WTC11 (cell line): ENCODE measurements at regions not wholly inside any gene's neighbourhood (a gene's known extent, or its start where the extent isn't known, plus 50 kb on each side); places are given as distances from the start of the nearest gene placed in this dataset.
"Not testable (repeated sequence)": the region's sequence is repeated elsewhere in the genome, so short reads cannot be mapped to it uniquely, and the experiment has no call there.

Experiments used
- ATAC-seq: fragments of 200-7000 bp; cut with Tn5 transposase; 2 replicates; pipeline ENCODE4 v1.10.0; 2021; ENCODE audit warnings: mild to moderate bottlenecking, moderate library complexity
- CTCF ChIA-PET: fragments of 300-600 bp; sonication (Branson Sonifier 250); formaldehyde crosslinking; loops from one replicate; lab custom pipeline; 2021; ENCODE audit warnings: antibody characterized with exemption; lab: Charles Lee
- POLR2A ChIA-PET: fragments of 350-600 bp; sonication (Branson Sonifier 250); formaldehyde crosslinking; loops from one replicate; lab custom pipeline; 2021; ENCODE audit warnings: antibody characterized with exemption; lab: Charles Lee
- DNase-seq: peaks from one replicate; pipeline ENCODE4 v3.0.0; 2021; ENCODE audit warnings: low spot score
- H3K27ac Mint-ChIP-seq: 2 replicates; pipeline ENCODE4 v1.8.0; 2021; ENCODE audit warnings: mixed read lengths
- H3K27me3 Mint-ChIP-seq: 2 replicates; pipeline ENCODE4 v1.8.0; 2021; ENCODE audit warnings: low read depth, mild to moderate bottlenecking, moderate library complexity, mixed read lengths
- H3K36me3 Mint-ChIP-seq: 2 replicates; pipeline ENCODE4 v1.8.0; 2021; ENCODE audit warnings: mixed read lengths
- H3K4me1 Mint-ChIP-seq: 2 replicates; pipeline ENCODE4 v1.8.0; 2022; ENCODE audit warnings: mixed read lengths
- H3K4me3 Mint-ChIP-seq: 2 replicates; pipeline ENCODE4 v1.8.0; 2021; ENCODE audit warnings: mild to moderate bottlenecking, moderate library complexity, mixed read lengths
- H3K9me3 Mint-ChIP-seq: 2 replicates; pipeline ENCODE4 v1.8.0; 2021; ENCODE audit warnings: mixed read lengths
- ARID4B ChIP-seq: sonication (generic); formaldehyde crosslinking; IDR thresholded peaks from 2 replicates; pipeline ENCODE4 v1.8.0; 2023; ENCODE audit warnings: missing genetic modification reagents, mild to moderate bottlenecking, borderline replicate concordance
- ETV6 ChIP-seq: sonication (generic); formaldehyde crosslinking; IDR thresholded peaks from 2 replicates; pipeline ENCODE4 v1.8.1; 2022; ENCODE audit warnings: mild to moderate bottlenecking, missing genetic modification reagents
- GTF2I ChIP-seq: fragments of 250-450 bp; sonication (Bioruptor Pico); conservative IDR thresholded peaks from 2 replicates; pipeline ENCODE4 v1.4.0; 2021; ENCODE audit warnings: mild to moderate bottlenecking
- NFYB ChIP-seq: sonication (generic); formaldehyde crosslinking; conservative IDR thresholded peaks from 2 replicates; pipeline ENCODE4 v1.8.0; 2022; ENCODE audit warnings: low read depth, missing genetic modification reagents
- OVOL2 ChIP-seq: fragments of 250-450 bp; sonication (Bioruptor Pico); IDR thresholded peaks from 2 replicates; pipeline ENCODE4 v1.9.0; 2021; ENCODE audit warnings: mild to moderate bottlenecking, borderline replicate concordance
- PRRX2 ChIP-seq: fragments of 250-450 bp; sonication (Bioruptor Pico); IDR thresholded peaks from 2 replicates; pipeline ENCODE4 v1.8.0; 2021; ENCODE audit warnings: mild to moderate bottlenecking
- ZNF138 ChIP-seq: sonication (generic); formaldehyde crosslinking; conservative IDR thresholded peaks from 2 replicates; pipeline ENCODE4 v1.8.1; 2022; ENCODE audit warnings: mild to moderate bottlenecking, moderate library complexity, missing genetic modification reagents
- ZNF263 ChIP-seq: sonication (generic); formaldehyde crosslinking; IDR thresholded peaks from 2 replicates; pipeline ENCODE4 v1.8.1; 2022; ENCODE audit warnings: low read depth, mild to moderate bottlenecking, moderate library complexity, missing genetic modification reagents
- ZNF396 ChIP-seq: fragments of 250-450 bp; sonication (Bioruptor Pico); IDR thresholded peaks from 2 replicates; pipeline ENCODE4 v1.8.0; 2021; ENCODE audit warnings: mild to moderate bottlenecking, moderate library complexity, borderline replicate concordance
- TF ChIP-seq, protein P1 (sequence below): sonication (generic); formaldehyde crosslinking; conservative IDR thresholded peaks from 2 replicates; pipeline ENCODE4 v1.8.1; 2023; ENCODE audit warnings: mild to moderate bottlenecking, low read depth, missing genetic modification reagents, moderate library complexity
- TF ChIP-seq, protein P2 (sequence below): fragments of 250-450 bp; sonication (Bioruptor Pico); IDR thresholded peaks from 2 replicates; pipeline ENCODE4 v1.9.0; 2021; ENCODE audit warnings: mild to moderate bottlenecking, borderline replicate concordance
- TF ChIP-seq, protein P3 (sequence below): sonication (generic); formaldehyde crosslinking; IDR thresholded peaks from 2 replicates; pipeline ENCODE4 v1.8.1; 2022; ENCODE audit warnings: low read depth, mild to moderate bottlenecking, moderate library complexity, missing genetic modification reagents, borderline replicate concordance
- TF ChIP-seq, protein P4 (sequence below): sonication (generic); formaldehyde crosslinking; conservative IDR thresholded peaks from 2 replicates; pipeline ENCODE4 v1.8.1; 2022; ENCODE audit warnings: mild to moderate bottlenecking, missing genetic modification reagents
- TF ChIP-seq, protein P5 (sequence below): sonication (generic); formaldehyde crosslinking; IDR thresholded peaks from 2 replicates; pipeline ENCODE4 v1.8.1; 2023; ENCODE audit warnings: mild to moderate bottlenecking, missing genetic modification reagents

GRCh38 chr7:68892236-68892635 lies 706.0 kb upstream of the AUTS2 start:
- Mint-ChIP-seq H3K4me3 (no peak overlapping the region), H3K36me3 (no peaks in the 10 kb centered on the region), H3K27ac (no peak overlapping the region), H3K27me3 (peaks cover 3% of the 10 kb centered on the region; the same call in 1 of the 2 replicates), H3K9me3 (peaks cover 12% of the 10 kb centered on the region; the same call in 1 of the 2 replicates), H3K4me1 (no peaks in the 10 kb centered on the region)
- ATAC-seq, result no peak
- DNase-seq, result no peak
- ChIA-PET POLR2A (no interaction called here), CTCF (no interaction called here)
- TF ChIP-seq, protein P1, sequence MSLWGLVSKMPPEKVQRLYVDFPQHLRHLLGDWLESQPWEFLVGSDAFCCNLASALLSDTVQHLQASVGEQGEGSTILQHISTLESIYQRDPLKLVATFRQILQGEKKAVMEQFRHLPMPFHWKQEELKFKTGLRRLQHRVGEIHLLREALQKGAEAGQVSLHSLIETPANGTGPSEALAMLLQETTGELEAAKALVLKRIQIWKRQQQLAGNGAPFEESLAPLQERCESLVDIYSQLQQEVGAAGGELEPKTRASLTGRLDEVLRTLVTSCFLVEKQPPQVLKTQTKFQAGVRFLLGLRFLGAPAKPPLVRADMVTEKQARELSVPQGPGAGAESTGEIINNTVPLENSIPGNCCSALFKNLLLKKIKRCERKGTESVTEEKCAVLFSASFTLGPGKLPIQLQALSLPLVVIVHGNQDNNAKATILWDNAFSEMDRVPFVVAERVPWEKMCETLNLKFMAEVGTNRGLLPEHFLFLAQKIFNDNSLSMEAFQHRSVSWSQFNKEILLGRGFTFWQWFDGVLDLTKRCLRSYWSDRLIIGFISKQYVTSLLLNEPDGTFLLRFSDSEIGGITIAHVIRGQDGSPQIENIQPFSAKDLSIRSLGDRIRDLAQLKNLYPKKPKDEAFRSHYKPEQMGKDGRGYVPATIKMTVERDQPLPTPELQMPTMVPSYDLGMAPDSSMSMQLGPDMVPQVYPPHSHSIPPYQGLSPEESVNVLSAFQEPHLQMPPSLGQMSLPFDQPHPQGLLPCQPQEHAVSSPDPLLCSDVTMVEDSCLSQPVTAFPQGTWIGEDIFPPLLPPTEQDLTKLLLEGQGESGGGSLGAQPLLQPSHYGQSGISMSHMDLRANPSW (CRISPR knock-in tag), result no peak
- no peak for TF ChIP-seq ETV6 (CRISPR knock-in tag)

GRCh38 chr7:68893411-68893810 lies 704.9 kb upstream of the AUTS2 start:
- Mint-ChIP-seq H3K36me3 (no peaks in the 10 kb centered on the region), H3K9me3 (peaks cover 12% of the 10 kb centered on the region; the same call in 1 of the 2 replicates), H3K27me3 (peaks cover 3% of the 10 kb centered on the region; the same call in 1 of the 2 replicates), H3K4me1 (no peaks in the 10 kb centered on the region), H3K4me3 (no peak overlapping the region), H3K27ac (no peak overlapping the region)
- ChIA-PET CTCF (no interaction called here), POLR2A (no interaction called here)
- TF ChIP-seq ZNF396 (CRISPR knock-in tag) (no peak), NFYB (no peak)
- no peak for DNase-seq
- ATAC-seq, result no peak

DNA sequence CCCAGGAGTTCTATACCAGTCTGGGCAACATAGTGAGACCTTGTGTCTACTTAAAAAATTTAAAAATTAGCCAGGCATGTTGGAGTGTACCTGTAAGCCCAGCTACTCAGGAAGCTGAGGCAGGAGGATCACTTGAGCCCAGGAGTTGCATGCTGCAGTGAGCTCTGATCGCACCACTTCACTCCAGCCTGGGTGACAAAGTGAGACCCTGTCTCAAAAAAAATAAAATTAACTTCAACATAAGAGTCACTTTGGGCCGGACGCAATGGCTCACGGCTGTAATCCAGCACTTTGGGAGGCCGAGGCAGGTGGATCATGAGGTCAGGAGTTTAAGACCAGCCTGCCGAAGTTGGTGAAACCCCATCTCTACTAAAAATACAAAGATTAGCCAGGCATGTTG lies 699.1 kb upstream of the AUTS2 start:
- H3K9me3 Mint-ChIP-seq, result peaks cover 28% of the 10 kb centered on the region
- H3K27me3 Mint-ChIP-seq, H3K4me1 Mint-ChIP-seq, H3K4me3 Mint-ChIP-seq, DNase-seq, CTCF ChIA-PET, ATAC-seq, H3K27ac Mint-ChIP-seq, POLR2A ChIA-PET: not testable (repeated sequence)
- H3K36me3 Mint-ChIP-seq, result peaks cover 21% of the 10 kb centered on the region

DNA sequence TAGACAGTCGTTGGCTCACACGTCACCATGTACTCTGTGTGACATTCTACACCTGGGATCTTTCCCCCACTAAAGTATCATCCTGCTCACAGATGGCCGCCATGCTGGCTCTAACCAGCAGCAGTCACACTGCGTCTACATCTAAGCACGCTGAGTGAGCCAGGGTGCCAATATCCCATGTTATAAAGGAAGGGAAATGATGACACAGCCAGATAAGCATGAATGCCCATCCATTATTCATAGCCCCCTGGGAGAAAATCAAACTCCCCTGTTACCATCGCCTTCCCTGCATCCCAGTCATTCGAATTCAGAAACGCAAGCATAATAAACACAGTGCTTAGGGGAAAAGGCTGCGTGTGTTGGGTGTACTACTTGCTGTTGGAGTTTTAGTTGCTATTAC lies 698.2 kb upstream of the AUTS2 start:
- H3K4me3 Mint-ChIP-seq, result no peak overlapping the region
- no peaks in the 10 kb centered on the region for H3K27me3 Mint-ChIP-seq
- ATAC-seq, result no peak
- ChIA-PET POLR2A (interaction anchor here (0.6 to 0.7 kb wide), 2 partner anchors 423 to 546 kb away, joined by 4 to 5 read pairs; no protein-coding TSS in a partner anchor), CTCF (no interaction called here)
- H3K4me1 Mint-ChIP-seq, result no peaks in the 10 kb centered on the region
- H3K9me3 Mint-ChIP-seq, result peaks cover 29% of the 10 kb centered on the region
- no peak for DNase-seq
- peaks cover 22% of the 10 kb centered on the region for H3K36me3 Mint-ChIP-seq
- H3K27ac Mint-ChIP-seq, result no peak overlapping the region
- TF ChIP-seq PRRX2 (CRISPR knock-in tag) (no peak), GTF2I (CRISPR knock-in tag) (no peak), ZNF263 (CRISPR knock-in tag) (no peak), ZNF138 (CRISPR knock-in tag) (no peak), OVOL2 (CRISPR knock-in tag) (no peak), ARID4B (no peak)
- TF ChIP-seq, protein P2, sequence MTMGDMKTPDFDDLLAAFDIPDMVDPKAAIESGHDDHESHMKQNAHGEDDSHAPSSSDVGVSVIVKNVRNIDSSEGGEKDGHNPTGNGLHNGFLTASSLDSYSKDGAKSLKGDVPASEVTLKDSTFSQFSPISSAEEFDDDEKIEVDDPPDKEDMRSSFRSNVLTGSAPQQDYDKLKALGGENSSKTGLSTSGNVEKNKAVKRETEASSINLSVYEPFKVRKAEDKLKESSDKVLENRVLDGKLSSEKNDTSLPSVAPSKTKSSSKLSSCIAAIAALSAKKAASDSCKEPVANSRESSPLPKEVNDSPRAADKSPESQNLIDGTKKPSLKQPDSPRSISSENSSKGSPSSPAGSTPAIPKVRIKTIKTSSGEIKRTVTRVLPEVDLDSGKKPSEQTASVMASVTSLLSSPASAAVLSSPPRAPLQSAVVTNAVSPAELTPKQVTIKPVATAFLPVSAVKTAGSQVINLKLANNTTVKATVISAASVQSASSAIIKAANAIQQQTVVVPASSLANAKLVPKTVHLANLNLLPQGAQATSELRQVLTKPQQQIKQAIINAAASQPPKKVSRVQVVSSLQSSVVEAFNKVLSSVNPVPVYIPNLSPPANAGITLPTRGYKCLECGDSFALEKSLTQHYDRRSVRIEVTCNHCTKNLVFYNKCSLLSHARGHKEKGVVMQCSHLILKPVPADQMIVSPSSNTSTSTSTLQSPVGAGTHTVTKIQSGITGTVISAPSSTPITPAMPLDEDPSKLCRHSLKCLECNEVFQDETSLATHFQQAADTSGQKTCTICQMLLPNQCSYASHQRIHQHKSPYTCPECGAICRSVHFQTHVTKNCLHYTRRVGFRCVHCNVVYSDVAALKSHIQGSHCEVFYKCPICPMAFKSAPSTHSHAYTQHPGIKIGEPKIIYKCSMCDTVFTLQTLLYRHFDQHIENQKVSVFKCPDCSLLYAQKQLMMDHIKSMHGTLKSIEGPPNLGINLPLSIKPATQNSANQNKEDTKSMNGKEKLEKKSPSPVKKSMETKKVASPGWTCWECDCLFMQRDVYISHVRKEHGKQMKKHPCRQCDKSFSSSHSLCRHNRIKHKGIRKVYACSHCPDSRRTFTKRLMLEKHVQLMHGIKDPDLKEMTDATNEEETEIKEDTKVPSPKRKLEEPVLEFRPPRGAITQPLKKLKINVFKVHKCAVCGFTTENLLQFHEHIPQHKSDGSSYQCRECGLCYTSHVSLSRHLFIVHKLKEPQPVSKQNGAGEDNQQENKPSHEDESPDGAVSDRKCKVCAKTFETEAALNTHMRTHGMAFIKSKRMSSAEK (CRISPR knock-in tag), result no peak
- TF ChIP-seq, protein P3, sequence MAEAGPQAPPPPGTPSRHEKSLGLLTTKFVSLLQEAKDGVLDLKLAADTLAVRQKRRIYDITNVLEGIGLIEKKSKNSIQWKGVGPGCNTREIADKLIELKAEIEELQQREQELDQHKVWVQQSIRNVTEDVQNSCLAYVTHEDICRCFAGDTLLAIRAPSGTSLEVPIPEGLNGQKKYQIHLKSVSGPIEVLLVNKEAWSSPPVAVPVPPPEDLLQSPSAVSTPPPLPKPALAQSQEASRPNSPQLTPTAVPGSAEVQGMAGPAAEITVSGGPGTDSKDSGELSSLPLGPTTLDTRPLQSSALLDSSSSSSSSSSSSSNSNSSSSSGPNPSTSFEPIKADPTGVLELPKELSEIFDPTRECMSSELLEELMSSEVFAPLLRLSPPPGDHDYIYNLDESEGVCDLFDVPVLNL (CRISPR knock-in tag), result no peak
- TF ChIP-seq, protein P4, sequence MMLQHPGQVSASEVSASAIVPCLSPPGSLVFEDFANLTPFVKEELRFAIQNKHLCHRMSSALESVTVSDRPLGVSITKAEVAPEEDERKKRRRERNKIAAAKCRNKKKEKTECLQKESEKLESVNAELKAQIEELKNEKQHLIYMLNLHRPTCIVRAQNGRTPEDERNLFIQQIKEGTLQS, result no peak
- TF ChIP-seq, protein P5, sequence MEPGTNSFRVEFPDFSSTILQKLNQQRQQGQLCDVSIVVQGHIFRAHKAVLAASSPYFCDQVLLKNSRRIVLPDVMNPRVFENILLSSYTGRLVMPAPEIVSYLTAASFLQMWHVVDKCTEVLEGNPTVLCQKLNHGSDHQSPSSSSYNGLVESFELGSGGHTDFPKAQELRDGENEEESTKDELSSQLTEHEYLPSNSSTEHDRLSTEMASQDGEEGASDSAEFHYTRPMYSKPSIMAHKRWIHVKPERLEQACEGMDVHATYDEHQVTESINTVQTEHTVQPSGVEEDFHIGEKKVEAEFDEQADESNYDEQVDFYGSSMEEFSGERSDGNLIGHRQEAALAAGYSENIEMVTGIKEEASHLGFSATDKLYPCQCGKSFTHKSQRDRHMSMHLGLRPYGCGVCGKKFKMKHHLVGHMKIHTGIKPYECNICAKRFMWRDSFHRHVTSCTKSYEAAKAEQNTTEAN, result no peak
